ENCODE measurements at regions not wholly inside any gene's neighbourhood (a gene's known extent, or its start where the extent isn't known, plus 50 kb on each side); places are given as distances from the start of the nearest gene placed in this dataset.
"Not testable (repeated sequence)": the region's sequence is repeated elsewhere in the genome, so short reads cannot be mapped to it uniquely, and the experiment has no call there.

- Histone ChIP-seq H2AFZ (replicated peaks; ENCODE audit: low read length, poor library complexity) (no peak overlapping the region), H3K56ac (ENCODE audit: extremely low read depth, insufficient read depth, low read length) (no peak overlapping the region), H2BK120ac (ENCODE audit: low read depth, low read length) (no peak overlapping the region), H3K27ac (ENCODE audit: insufficient read depth, low read length) (no peak overlapping the region), H4K91ac (ENCODE audit: insufficient read depth, low read depth, low read length) (no peak overlapping the region), H4K5ac (ENCODE audit: low read depth, low read length) (no peak overlapping the region), H3K9ac (ENCODE audit: low read depth, low read length) (no peak overlapping the region), H2BK15ac (ENCODE audit: low read depth, low read length) (no peak overlapping the region), H3K9me3 (ENCODE audit: control insufficient read depth, insufficient read depth, low read length) (peaks cover 4% of the 10 kb centered on the region; the same call in 1 of the 2 replicates), H2AK9ac (replicated peaks; ENCODE audit: low read depth, low read length, poor library complexity) (no peak overlapping the region), H3K4me2 (ENCODE audit: low read depth, low read length) (no peak overlapping the region), H3K27me3 (ENCODE audit: control insufficient read depth, insufficient read depth, low read length) (no peaks in the 10 kb centered on the region), H3K4me1 (ENCODE audit: control insufficient read depth, insufficient read depth, low read length) (no peaks in the 10 kb centered on the region), H3K4ac (ENCODE audit: low read depth, low read length) (no peak overlapping the region), H3K9me1 (ENCODE audit: insufficient read depth, low read length) (no peaks in the 10 kb centered on the region), H3K23ac (ENCODE audit: low read depth, low read length) (no peak overlapping the region), H3K36me3 (ENCODE audit: control insufficient read depth, insufficient read depth, low read length) (no peaks in the 10 kb centered on the region), H2BK5ac (ENCODE audit: low read depth, low read length, poor library complexity, severe bottlenecking) (no peak overlapping the region), H2BK20ac (ENCODE audit: low read depth, low read length) (no peak overlapping the region), H3K4me3 (ENCODE audit: insufficient read depth, low read depth, low read length) (no peak overlapping the region), H3K18ac (ENCODE audit: low read depth, low read length) (no peak overlapping the region), H4K8ac (ENCODE audit: low read depth in 2 of 2, low read length in 2 of 2) (no peak overlapping the region), H3K14ac (replicated peaks; ENCODE audit: low read depth, low read length) (no peak overlapping the region), H4K20me1 (ENCODE audit: insufficient read depth, low read length) (no peaks in the 10 kb centered on the region), H3K79me1 (ENCODE audit: low read depth in 1 of 2, low read length in 2 of 2) (no peaks in the 10 kb centered on the region), H2AK5ac (ENCODE audit: low read depth, low read length) (no peak overlapping the region)
- intact Hi-C loops (cut with micrococcal nuclease) (no loop called here), dilution Hi-C loops (cut with HindIII; ENCODE audit: low sequenced_read_pairs, unreplicated experiment) (no loop called here), in situ Hi-C loops (cut with MboI; ENCODE audit: low sequenced_read_pairs) (no loop called here)
- ATAC-seq (ENCODE audit: low read depth) (no peak), DNase-seq (no peak)
- no CpG with 5 or more reads among the region's 5 CpGs for WGBS, 2 experiments (ENCODE audit: extremely low coverage in 2 of 2, insufficient read length in 1 of 2)
- BruUV-seq (replicated peaks), result no TSS peak
- ChIA-PET CTCF (no interaction called here), POLR2A (ENCODE audit: unreplicated experiment) (no interaction called here)
- TF ChIP-seq CTCF (conservative IDR thresholded peaks at IDR 0.05; ENCODE audit: low read depth, low read length) (no peak), SMC3 (IDR thresholded peaks at IDR 0.05; ENCODE audit: low read depth, low read length) (no peak), NFE2L2 (IDR thresholded peaks at IDR 0.05; ENCODE audit: low read depth, low read length) (no peak), CEBPB (IDR thresholded peaks at IDR 0.05; ENCODE audit: low read depth, low read length) (no peak), MAFK (IDR thresholded peaks at IDR 0.05; ENCODE audit: low read depth, low read length) (peak; percentile 89), USF2 (IDR thresholded peaks at IDR 0.05; ENCODE audit: low read depth, low read length) (no peak), CHD1 (IDR thresholded peaks at IDR 0.05; ENCODE audit: low read depth, low read length) (no peak), RFX5 (IDR thresholded peaks at IDR 0.05; ENCODE audit: low read depth, low read length) (no peak)
Measured at GRCh38 chr5:90047113-90047512, 362.4 kb downstream of the CETN3 start.

- POLR2A ChIA-PET (ENCODE audit: unreplicated experiment); H3K4me2 ChIP-seq (ENCODE audit: low read depth, low read length); H3K4me3 ChIP-seq (ENCODE audit: insufficient read depth, low read depth, low read length); H3K36me3 ChIP-seq (ENCODE audit: control insufficient read depth, insufficient read depth, low read length); H3K14ac ChIP-seq (replicated peaks; ENCODE audit: low read depth, low read length); H3K4me1 ChIP-seq (ENCODE audit: control insufficient read depth, insufficient read depth, low read length); H3K27ac ChIP-seq (ENCODE audit: insufficient read depth, low read length); H2BK120ac ChIP-seq (ENCODE audit: low read depth, low read length); H4K20me1 ChIP-seq (ENCODE audit: insufficient read depth, low read length); dilution Hi-C loops (cut with HindIII; ENCODE audit: low sequenced_read_pairs, unreplicated experiment); H3K27me3 ChIP-seq (ENCODE audit: control insufficient read depth, insufficient read depth, low read length); DNase-seq; BruUV-seq (replicated peaks); H3K18ac ChIP-seq (ENCODE audit: low read depth, low read length); H3K79me1 ChIP-seq (ENCODE audit: low read depth in 1 of 2, low read length in 2 of 2); H4K8ac ChIP-seq (ENCODE audit: low read depth in 2 of 2, low read length in 2 of 2); H2BK5ac ChIP-seq (ENCODE audit: low read depth, low read length, poor library complexity, severe bottlenecking); ATAC-seq (ENCODE audit: low read depth); H3K56ac ChIP-seq (ENCODE audit: extremely low read depth, insufficient read depth, low read length); H2BK15ac ChIP-seq (ENCODE audit: low read depth, low read length); H3K9me3 ChIP-seq (ENCODE audit: control insufficient read depth, insufficient read depth, low read length); H3K4ac ChIP-seq (ENCODE audit: low read depth, low read length); intact Hi-C loops (cut with micrococcal nuclease); H3K9me1 ChIP-seq (ENCODE audit: insufficient read depth, low read length); H2AFZ ChIP-seq (replicated peaks; ENCODE audit: low read length, poor library complexity); H4K91ac ChIP-seq (ENCODE audit: insufficient read depth, low read depth, low read length); H2AK9ac ChIP-seq (replicated peaks; ENCODE audit: low read depth, low read length, poor library complexity); H3K9ac ChIP-seq (ENCODE audit: low read depth, low read length); H3K23ac ChIP-seq (ENCODE audit: low read depth, low read length); H2BK20ac ChIP-seq (ENCODE audit: low read depth, low read length); H4K5ac ChIP-seq (ENCODE audit: low read depth, low read length); H2AK5ac ChIP-seq (ENCODE audit: low read depth, low read length); CTCF ChIA-PET; in situ Hi-C loops (cut with MboI; ENCODE audit: low sequenced_read_pairs): not testable (repeated sequence)
- WGBS, 2 experiments (ENCODE audit: extremely low coverage in 2 of 2, insufficient read length in 1 of 2), result no CpG with 5 or more reads among the region's 4 CpGs
Measured at GRCh38 chr5:90040082-90040481, 369.5 kb downstream of the CETN3 start.
